Stimulated activated CD8-positive, alpha-beta memory T cell treated with anti-CD3 and anti-CD28 coated beads, Interleukin-15, amount 100 ng/mL, for 24 hours (primary cell): ENCODE measurements at regions not wholly inside any gene's neighbourhood (a gene's known extent, or its start where the extent isn't known, plus 50 kb on each side); places are given as distances from the start of the nearest gene placed in this dataset.

Experiments used
- DNase-seq: peaks from one replicate; pipeline ENCODE4 v3.0.0-alpha.2; 2020; ENCODE audit warnings: low read depth

GRCh38 chr3:118557513-118557912 is 477.1 kb downstream of the IGSF11 start:
- DNase-seq = no peak

- DNase-seq = no peak
Observed at GRCh38 chr3:118559286-118559685, 475.4 kb downstream of the IGSF11 start.

- no peak for DNase-seq
Observed at GRCh38 chr3:118564800-118565199, 469.8 kb downstream of the IGSF11 start.

GRCh38 chr3:118573912-118574311 is 460.7 kb downstream of the IGSF11 start:
- DNase-seq = no peak

- DNase-seq = no peak
Observed at GRCh38 chr3:118577055-118577777, 457.4 kb downstream of the IGSF11 start.

DNA sequence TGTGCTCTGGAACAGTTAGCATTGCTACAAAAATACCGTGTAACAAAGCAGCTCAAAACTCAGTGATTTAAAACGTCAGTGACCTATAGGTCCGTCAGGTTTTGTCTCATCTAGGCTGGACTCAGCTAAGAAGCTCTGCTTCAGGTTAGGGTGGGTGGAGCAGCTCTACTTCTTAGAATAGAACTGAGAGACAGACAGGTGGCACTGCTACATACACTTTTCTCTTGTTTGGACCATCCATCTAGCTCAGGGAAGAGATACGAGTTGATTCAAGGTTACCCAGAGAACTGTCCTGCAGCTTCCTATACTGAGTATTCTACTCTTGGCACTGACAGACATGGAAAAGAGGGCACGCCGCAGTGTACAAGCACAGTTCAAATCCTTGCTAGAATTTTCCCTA is 456.1 kb downstream of the IGSF11 start:
- no peak for DNase-seq

DNA sequence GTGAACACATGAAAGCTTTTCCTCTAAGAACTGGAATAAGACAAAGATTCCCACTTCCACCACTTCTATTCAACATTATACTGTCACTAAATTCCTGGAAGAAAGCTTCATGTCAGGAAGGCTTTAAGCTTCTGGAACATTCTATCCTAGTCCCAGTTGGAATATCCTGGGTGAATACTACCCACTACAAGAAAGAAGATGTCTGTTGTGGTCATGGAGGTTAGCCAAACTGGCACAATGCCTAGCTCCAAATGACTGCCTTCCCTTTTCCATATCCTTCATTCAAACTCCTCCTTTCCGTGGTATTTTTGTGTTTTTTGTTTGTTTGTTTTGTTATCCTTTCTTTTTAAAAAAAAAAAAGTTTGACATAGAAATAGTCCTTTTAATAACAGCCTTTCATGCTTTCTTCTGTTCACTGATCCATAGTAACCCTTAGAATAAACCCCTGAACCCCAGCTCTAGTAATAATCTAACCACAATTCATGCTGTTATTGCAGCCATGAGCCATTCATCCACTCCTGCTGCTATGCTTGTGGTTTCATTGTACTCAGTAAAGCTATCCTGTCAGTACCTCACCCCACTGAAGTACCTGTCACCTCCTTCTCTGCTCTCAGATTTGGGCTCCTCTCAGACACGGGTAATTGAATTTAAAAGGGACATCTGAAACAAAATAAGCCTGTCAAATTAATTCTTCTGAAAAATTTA is 447.5 kb downstream of the IGSF11 start:
- DNase-seq = no peak

- DNase-seq = no peak
Observed at GRCh38 chr3:118587847-118588246, 446.8 kb downstream of the IGSF11 start.

GRCh38 chr3:118593277-118593670 is 441.4 kb downstream of the IGSF11 start:
- DNase-seq = no peak

DNA sequence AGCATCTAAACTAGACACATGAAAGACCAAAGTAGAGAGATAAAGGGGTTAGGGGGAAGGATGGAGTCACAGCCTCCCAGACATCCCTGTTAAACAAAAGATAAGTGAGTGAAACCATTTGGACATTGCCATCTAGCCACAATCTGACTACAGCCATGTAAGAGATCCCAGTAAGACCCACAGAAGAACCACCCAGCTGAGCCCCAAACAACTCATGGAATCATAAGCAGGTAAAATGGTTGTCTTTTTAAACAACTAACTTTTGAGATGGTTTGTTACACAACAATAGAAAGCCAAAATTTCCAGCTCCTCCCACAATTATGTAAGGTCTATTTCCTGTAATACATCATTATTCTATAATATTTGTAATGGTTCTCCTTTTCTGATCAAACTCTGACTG is 437.5 kb downstream of the IGSF11 start:
- no peak for DNase-seq

DNA sequence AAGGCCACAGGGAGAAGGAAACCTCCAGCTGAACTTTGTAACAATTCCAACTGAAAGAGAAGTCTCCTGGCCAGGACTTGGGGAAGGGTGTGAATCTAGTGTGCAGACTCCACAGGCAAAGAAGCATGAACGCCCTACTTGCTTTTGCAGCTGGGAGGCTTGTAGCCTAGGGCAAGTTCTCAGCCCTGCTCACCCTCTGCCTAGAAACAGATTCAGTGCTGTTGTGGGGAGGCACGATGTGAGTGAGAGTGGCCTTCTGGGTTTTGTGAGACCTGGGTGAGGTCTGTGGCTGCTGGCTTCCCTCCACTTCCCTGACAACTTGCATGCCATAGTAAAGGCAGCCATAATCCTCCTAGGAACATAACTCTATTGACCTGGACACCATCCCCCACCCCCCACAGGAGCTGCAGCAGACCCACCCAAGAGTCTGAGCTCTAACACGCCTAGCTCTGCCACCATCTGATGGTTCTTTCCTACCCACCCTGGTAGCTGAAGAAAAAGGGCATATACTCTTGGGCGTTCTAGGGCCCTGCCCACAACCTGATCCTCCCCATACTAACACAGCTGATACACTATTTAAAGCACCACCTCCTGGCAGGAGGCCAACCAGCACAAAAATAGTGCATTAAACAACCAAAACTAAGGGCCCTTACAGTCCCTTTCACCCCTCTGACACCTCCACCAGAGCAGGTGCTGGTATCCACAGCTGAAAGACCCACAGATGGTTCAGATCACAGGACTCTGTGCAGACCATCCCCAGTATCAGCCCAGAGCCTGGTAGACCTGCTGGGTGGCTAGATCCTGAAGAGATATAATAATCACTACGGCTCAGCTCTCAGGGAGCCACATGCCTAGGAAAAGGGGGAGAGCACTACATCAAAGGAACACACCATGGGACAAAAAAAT is 426.5 kb downstream of the IGSF11 start:
- DNase-seq = no peak

DNA sequence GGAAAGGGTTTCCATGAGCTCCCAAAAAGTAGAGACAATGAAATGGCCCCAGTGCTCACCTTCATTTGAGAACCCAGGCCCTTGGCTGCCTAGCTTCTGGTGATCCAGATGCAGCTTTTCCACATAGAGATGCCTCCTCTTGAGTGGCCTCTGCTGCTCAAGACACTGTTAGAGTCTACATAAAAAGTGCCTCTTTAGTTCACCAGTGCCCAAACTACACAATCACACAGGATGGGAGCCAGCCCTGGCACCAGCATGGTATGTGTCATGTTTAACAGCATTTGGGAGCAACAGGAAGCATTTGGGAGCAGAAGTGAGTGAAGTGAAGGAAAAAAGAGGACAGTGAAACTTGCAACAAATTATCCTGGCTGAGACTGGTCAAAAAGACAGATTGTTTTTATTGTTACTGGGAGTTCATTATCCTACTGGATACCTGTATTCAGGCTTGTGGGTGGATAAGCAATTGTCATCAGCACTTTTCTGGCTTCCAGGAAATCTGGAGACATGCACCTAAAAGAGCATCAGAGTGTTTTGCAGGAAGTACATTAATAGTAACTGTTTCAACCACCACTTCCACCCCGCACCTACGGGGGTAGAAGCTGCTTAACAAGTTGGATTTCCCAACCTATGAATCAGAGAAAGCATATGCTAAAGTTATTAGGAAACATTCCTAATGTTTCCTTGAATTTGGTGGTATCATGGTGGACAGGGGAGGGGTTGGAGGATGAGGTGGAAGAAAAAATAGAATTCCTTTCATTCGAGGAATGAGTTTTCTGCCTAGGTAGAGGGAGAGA is 416.2 kb downstream of the IGSF11 start:
- DNase-seq = no peak

DNA sequence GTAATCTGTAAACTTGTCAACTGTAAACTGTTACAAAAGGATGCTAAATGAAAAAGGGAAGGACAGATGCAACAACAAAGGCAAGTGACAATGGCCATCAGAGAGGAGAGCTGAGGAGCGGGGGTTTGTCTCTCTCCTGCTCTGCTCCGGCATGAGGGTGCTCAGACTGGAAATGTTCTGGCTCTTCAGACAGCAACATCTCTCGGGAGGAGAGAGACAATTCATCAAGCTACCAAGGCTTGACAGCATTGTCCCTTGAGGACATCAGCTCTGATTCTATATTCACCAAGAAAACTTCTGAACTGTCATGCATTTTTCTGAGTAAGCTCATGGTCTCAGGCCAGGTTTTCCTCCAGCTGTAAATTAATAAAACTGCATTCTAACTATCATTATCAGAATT is 408.2 kb downstream of the IGSF11 start:
- no peak for DNase-seq

- DNase-seq = no peak
Observed at GRCh38 chr3:118628704-118629341, 405.8 kb downstream of the IGSF11 start.

GRCh38 chr3:118629821-118630220 is 404.8 kb downstream of the IGSF11 start:
- DNase-seq = no peak

DNA sequence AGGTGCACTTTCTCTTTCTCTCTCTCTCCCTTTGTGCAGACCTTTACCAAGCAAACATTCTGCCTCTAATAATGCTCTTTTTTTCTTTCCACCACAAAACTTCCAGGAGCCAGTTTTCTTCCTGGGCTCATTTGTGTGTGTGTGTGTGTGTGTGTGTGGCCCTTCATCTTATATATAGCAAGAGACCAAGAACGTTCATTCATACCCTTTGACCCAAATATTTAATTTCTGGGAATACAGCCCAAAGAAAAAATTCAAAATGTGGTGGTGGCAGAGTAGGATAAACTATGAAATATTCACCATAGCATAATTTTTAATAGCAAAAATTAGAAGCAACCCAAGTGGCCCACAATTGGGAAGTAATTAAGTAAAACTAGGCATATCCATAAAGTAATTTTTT is 398.9 kb downstream of the IGSF11 start:
- no peak for DNase-seq

DNA sequence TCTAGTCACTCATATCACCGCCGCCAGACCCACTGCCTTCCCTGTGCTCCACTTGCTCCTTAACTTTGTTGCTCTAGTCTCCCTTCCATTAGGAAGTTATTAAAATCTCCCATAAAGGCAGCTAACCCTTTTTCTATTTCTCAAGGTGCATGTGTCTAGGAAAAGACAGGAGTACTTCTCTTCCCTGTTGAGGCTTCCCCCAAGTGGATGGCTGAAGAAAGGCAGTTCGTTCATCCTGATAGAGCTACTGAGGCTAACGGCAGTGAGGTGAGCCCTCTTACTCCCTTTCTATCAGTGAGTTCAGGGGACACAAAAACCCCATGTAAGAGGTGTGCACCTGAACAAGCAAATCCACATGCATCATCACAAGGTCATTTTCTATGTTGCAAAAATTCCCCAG is 397.8 kb downstream of the IGSF11 start:
- DNase-seq = no peak

GRCh38 chr3:118637846-118638245 is 396.8 kb downstream of the IGSF11 start:
- DNase-seq = no peak

GRCh38 chr3:118641608-118642007 is 393.0 kb downstream of the IGSF11 start:
- DNase-seq = no peak

DNA sequence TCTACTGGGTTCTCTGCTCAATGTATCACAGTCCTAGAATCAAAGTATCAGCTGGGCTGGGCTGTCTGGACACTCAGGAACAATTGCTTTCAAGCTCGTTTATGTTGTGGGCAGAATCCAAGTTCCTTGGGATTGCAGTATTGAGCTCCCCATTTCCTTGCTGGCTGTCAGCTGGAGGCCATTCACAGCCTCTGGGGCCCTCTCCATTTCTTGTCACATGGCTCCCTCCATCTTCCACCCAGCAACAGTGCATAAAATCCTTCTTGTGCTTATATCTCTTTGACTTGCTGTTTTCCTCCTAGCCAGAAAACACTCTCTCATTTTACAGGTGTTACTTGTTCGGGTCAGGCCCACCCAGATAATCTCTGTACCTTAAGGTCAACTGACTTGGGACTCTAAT is 363.5 kb downstream of the IGSF11 start:
- no peak for DNase-seq

DNA sequence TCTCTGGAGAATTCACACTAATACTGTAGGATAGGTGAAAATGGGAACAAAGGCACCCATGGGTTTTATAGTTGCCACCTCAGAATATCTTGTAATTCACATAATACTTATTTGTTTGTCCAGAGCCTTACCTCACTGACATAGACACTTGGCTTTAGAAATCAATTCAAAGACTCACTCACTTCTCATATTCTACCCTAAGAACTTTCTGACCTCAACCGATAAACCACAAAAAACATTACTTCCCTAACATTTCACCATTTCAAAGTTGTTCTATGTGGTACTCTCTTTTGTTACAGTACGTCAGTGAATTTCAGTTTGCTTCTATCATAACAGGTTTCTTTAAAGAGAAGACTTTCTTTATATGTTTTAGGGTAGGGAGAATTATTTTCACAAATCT is 359.3 kb downstream of the IGSF11 start:
- no peak for DNase-seq
